ENCODE measurements at regions not wholly inside any gene's neighbourhood (a gene's known extent, or its start where the extent isn't known, plus 50 kb on each side); places are given as distances from the start of the nearest gene placed in this dataset.

DNA sequence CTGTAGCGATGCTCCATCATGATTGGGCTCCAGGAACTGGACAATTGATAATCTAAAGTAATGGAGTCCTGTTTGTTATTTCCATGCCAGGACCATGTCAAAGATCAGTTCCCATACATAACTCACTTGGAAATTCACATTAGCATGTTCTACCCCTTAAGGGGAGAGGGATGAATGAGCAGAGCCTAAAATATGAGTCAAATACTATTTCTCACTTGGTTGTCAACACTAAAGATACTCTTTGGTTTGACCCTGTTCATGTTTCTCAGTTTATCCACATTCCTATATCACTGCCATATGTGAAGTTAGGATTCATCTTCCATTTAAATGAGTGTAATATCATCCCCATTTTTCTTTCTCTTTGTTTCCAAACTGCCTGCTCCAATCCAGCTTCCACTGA is 321.6 kb upstream of the PAPPA start:
- TF ChIP-seq, protein P1, sequence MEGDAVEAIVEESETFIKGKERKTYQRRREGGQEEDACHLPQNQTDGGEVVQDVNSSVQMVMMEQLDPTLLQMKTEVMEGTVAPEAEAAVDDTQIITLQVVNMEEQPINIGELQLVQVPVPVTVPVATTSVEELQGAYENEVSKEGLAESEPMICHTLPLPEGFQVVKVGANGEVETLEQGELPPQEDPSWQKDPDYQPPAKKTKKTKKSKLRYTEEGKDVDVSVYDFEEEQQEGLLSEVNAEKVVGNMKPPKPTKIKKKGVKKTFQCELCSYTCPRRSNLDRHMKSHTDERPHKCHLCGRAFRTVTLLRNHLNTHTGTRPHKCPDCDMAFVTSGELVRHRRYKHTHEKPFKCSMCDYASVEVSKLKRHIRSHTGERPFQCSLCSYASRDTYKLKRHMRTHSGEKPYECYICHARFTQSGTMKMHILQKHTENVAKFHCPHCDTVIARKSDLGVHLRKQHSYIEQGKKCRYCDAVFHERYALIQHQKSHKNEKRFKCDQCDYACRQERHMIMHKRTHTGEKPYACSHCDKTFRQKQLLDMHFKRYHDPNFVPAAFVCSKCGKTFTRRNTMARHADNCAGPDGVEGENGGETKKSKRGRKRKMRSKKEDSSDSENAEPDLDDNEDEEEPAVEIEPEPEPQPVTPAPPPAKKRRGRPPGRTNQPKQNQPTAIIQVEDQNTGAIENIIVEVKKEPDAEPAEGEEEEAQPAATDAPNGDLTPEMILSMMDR (IDR thresholded peaks at IDR 0.05) = no peak
- TF ChIP-seq, protein P2, sequence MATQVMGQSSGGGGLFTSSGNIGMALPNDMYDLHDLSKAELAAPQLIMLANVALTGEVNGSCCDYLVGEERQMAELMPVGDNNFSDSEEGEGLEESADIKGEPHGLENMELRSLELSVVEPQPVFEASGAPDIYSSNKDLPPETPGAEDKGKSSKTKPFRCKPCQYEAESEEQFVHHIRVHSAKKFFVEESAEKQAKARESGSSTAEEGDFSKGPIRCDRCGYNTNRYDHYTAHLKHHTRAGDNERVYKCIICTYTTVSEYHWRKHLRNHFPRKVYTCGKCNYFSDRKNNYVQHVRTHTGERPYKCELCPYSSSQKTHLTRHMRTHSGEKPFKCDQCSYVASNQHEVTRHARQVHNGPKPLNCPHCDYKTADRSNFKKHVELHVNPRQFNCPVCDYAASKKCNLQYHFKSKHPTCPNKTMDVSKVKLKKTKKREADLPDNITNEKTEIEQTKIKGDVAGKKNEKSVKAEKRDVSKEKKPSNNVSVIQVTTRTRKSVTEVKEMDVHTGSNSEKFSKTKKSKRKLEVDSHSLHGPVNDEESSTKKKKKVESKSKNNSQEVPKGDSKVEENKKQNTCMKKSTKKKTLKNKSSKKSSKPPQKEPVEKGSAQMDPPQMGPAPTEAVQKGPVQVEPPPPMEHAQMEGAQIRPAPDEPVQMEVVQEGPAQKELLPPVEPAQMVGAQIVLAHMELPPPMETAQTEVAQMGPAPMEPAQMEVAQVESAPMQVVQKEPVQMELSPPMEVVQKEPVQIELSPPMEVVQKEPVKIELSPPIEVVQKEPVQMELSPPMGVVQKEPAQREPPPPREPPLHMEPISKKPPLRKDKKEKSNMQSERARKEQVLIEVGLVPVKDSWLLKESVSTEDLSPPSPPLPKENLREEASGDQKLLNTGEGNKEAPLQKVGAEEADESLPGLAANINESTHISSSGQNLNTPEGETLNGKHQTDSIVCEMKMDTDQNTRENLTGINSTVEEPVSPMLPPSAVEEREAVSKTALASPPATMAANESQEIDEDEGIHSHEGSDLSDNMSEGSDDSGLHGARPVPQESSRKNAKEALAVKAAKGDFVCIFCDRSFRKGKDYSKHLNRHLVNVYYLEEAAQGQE (IDR thresholded peaks at IDR 0.05; ENCODE audit: insufficient read depth in 1 of 2, low read depth in 2 of 2, low read length in 1 of 2) = no peak
